HUES6 (cell line): ENCODE measurements at regions not wholly inside any gene's neighbourhood (a gene's known extent, or its start where the extent isn't known, plus 50 kb on each side); places are given as distances from the start of the nearest gene placed in this dataset.

Source experiments
- H3K27ac ChIP-seq: 2 replicates; pipeline ENCODE4 v1.7.0; 2013; ENCODE audit warnings: low read depth, mild to moderate bottlenecking, low read length, inconsistent platforms
- H3K27me3 ChIP-seq: 2 replicates; pipeline ENCODE4 v1.6.1; 2013; ENCODE audit warnings: low read length; ENCODE audit not compliant: control insufficient read depth, insufficient read depth
- H3K36me3 ChIP-seq: 2 replicates; pipeline ENCODE4 v1.6.1; 2013; ENCODE audit warnings: low read length; ENCODE audit not compliant: control insufficient read depth, insufficient read depth
- H3K4me1 ChIP-seq: 2 replicates; pipeline ENCODE4 v1.6.1; 2013; ENCODE audit warnings: low read length; ENCODE audit not compliant: control insufficient read depth, insufficient read depth
- H3K4me3 ChIP-seq: 2 replicates; pipeline ENCODE4 v1.5.1; 2013; ENCODE audit warnings: low read depth, low read length
- H3K9ac ChIP-seq: one replicate; pipeline ENCODE4 v1.6.1; 2013; ENCODE audit warnings: mild to moderate bottlenecking, low read length
- H3K9me3 ChIP-seq: 2 replicates; pipeline ENCODE4 v1.6.1; 2013; ENCODE audit warnings: low read depth, low read length; ENCODE audit not compliant: control insufficient read depth, insufficient read depth

DNA sequence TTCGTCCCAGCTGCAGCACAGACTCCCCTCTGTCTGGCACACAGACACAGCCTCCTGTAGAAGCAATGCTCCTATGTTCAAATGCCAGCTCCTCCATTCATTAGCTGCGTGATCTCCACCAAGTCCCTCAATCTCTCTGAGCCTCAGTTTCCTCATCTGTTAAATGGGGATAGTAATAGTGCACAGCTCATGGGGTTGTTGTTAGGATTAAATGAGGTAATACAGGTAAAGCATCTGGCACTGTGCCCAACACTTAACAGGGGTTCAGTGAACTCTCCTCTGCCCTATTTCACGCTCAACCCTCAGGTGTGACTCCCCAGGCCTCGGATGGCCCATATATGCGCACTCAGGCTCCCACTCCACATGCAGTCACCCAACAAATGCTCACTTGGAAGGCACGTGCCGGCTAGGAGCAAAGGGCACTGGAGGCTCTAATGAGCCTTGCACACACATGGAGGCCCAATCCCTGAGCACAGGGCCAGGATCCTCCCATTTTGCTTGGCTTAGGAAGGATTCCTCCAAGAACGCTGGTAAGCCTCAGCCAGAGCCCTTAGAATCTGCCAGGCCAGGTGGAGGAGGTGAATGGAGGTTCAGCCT is 176.0 kb upstream of the LINGO1 start:
- Histone ChIP-seq H3K36me3 (no peaks in the 10 kb centered on the region), H3K4me3 (no peak overlapping the region), H3K9me3 (no peaks in the 10 kb centered on the region), H3K27ac (no peak overlapping the region), H3K9ac (no peak overlapping the region), H3K27me3 (no peaks in the 10 kb centered on the region), H3K4me1 (peaks cover 13% of the 10 kb centered on the region; the same call in 1 of the 2 replicates)

DNA sequence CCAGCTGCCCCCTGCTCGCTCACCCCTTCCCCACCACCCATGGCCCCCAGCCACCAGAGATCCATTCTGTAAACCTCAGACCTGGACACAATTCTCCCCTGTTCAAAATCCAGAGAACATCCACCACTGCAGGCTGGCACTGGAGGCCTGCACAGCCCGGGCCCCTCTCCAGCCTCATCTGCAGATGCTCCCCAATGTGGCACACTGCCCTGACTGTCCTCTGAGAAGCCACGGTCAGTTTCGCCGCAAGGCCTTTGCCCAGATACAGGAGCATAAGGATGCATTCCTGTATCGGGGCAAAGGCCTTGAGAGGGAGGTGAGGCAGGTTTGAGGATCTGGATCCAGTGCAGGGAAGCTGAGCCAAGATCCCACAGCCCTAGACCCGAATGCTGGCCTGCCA is 175.4 kb upstream of the LINGO1 start:
- H3K4me3 ChIP-seq, result no peak overlapping the region
- H3K27ac ChIP-seq, result no peak overlapping the region
- no peaks in the 10 kb centered on the region for H3K9me3 ChIP-seq
- H3K4me1 ChIP-seq, result peaks cover 13% of the 10 kb centered on the region; the same call in 1 of the 2 replicates
- no peaks in the 10 kb centered on the region for H3K27me3 ChIP-seq
- H3K36me3 ChIP-seq, result no peaks in the 10 kb centered on the region
- H3K9ac ChIP-seq, result no peak overlapping the region

DNA sequence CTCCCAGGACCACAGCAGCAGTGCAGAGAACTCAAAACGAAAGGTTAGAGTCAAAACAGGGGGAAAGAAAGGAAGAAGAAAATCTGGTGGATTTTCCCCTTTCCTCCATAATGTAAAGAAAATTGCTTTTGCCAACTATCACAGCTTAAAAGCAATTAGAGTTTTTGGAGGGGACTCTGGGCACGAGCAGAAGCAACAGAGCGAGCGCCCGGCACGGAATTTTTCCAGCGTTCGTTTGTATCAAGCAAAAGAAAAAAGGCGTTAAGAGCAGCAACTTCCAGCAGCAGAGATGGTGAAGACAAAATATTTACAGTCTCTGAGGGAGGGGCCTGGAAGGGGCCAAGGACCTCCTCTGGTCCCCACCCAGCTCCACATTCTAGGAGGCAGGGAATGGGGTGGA is 174.9 kb upstream of the LINGO1 start:
- no peak overlapping the region for H3K27ac ChIP-seq
- no peak overlapping the region for H3K4me3 ChIP-seq
- H3K36me3 ChIP-seq, result no peaks in the 10 kb centered on the region
- no peak overlapping the region for H3K9ac ChIP-seq
- peaks cover 13% of the 10 kb centered on the region; the same call in 1 of the 2 replicates for H3K4me1 ChIP-seq
- no peaks in the 10 kb centered on the region for H3K27me3 ChIP-seq
- no peaks in the 10 kb centered on the region for H3K9me3 ChIP-seq

DNA sequence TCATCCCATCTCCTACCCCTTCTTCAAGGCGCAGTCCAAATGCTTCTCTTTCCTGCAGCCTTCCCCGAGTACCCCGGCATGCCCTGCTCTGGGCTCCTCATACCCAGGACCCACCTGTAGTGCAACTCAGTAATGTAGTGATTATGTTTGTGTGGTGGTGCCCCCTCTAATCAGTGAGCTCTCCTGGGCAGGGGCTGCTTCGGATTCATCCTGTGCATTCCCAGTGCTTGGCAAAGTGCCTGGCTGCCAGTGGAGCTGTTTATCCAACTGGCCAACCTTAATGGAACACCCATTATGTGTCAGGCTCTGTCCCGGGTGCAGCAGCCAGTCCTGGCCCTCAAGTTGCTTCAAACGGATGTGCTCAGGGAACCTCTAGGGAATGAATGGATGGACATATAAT is 174.4 kb upstream of the LINGO1 start:
- Histone ChIP-seq H3K27ac (no peak overlapping the region), H3K4me1 (peaks cover 13% of the 10 kb centered on the region; the same call in 1 of the 2 replicates), H3K9ac (no peak overlapping the region), H3K4me3 (no peak overlapping the region), H3K9me3 (no peaks in the 10 kb centered on the region), H3K27me3 (no peaks in the 10 kb centered on the region), H3K36me3 (no peaks in the 10 kb centered on the region)

DNA sequence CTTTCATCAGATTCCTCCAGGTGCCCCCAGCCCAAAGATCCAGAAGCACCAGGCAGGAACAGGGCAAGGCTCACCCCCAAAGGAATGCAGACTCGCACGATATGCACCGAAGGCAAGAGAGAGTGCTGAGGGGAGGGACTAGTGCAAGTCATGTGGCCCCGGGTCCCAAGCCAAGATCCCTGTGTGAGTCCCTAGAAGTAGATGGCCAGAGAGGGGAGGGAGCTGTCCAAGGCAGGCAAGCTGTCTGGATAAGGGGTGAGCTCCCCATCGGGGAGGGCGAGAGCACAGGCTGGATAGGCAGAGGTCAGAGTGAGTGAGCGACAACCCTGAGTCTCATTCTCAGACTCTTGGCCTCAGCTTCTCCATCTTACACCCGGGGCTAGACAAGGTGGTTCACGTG is 171.5 kb upstream of the LINGO1 start:
- Histone ChIP-seq H3K9me3 (no peaks in the 10 kb centered on the region), H3K4me3 (no peak overlapping the region), H3K27me3 (no peaks in the 10 kb centered on the region), H3K4me1 (no peaks in the 10 kb centered on the region), H3K36me3 (no peaks in the 10 kb centered on the region), H3K9ac (no peak overlapping the region), H3K27ac (no peak overlapping the region)

DNA sequence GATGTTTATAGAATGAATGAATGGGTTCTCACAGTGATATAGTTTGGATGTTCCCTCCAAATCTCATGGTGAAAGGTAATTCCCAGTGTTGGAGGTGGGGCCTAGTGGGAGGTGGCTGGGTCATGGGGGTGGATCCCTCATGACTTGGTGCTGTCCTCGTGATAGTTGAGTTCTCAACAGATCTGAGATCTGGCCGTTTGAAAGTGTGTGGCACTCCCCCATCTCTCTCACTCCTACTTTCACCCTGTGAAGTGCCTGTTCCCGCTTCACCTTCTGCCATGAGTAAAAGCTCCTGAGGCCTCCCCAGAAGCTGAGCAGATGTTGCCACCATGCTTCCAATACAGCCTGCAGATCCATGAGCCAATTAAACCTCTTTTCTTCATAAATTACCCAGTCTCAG is 170.8 kb upstream of the LINGO1 start:
- H3K27me3 ChIP-seq, result no peaks in the 10 kb centered on the region
- H3K4me1 ChIP-seq, result no peaks in the 10 kb centered on the region
- H3K4me3 ChIP-seq, result no peak overlapping the region
- H3K27ac ChIP-seq, result no peak overlapping the region
- no peaks in the 10 kb centered on the region for H3K36me3 ChIP-seq
- H3K9ac ChIP-seq, result no peak overlapping the region
- H3K9me3 ChIP-seq, result no peaks in the 10 kb centered on the region

DNA sequence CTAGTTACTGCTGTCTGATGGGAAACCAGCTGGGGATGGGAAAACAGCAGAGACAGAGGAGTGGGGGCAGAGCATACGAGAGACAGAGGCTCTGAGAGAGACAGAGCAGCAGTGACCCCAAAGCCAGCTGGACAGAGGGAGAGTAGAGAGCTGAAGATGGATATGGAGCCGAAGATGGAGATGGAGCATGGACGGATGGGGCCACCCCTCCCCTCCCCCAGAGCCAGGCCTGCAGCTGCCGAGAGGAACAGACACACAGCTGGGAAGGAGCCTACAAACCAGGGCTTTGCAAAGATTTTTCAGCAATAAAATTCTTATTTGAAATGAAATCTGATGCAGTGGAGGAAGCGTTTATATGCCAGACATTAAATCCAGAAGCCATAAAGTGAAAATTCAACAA is 167.6 kb upstream of the LINGO1 start:
- Histone ChIP-seq H3K27me3 (no peaks in the 10 kb centered on the region), H3K4me1 (no peaks in the 10 kb centered on the region), H3K9me3 (no peaks in the 10 kb centered on the region), H3K36me3 (no peaks in the 10 kb centered on the region), H3K9ac (no peak overlapping the region), H3K4me3 (no peak overlapping the region), H3K27ac (no peak overlapping the region)

DNA sequence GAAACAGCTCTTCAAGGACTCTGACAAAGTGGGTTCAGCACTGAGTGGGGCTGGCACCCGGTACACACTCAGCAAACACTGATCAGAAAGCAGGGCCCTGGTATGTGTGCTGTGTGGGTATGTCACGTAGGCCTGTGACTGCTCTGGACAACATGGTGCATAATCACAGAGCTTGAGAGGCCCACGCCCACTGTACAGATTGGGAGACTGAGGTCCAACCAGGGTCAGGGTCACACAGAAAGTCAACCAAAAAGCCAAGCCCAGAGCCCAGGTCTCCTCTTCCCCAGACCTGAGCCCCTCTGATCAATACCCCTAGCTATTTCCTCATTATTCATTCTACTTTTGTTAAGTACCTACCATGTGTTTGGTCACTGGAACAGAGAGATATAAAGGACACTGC is 166.1 kb upstream of the LINGO1 start:
- no peaks in the 10 kb centered on the region for H3K27me3 ChIP-seq
- no peak overlapping the region for H3K4me3 ChIP-seq
- no peak overlapping the region for H3K9ac ChIP-seq
- H3K4me1 ChIP-seq, result no peaks in the 10 kb centered on the region
- no peaks in the 10 kb centered on the region for H3K9me3 ChIP-seq
- no peaks in the 10 kb centered on the region for H3K36me3 ChIP-seq
- H3K27ac ChIP-seq, result no peak overlapping the region

DNA sequence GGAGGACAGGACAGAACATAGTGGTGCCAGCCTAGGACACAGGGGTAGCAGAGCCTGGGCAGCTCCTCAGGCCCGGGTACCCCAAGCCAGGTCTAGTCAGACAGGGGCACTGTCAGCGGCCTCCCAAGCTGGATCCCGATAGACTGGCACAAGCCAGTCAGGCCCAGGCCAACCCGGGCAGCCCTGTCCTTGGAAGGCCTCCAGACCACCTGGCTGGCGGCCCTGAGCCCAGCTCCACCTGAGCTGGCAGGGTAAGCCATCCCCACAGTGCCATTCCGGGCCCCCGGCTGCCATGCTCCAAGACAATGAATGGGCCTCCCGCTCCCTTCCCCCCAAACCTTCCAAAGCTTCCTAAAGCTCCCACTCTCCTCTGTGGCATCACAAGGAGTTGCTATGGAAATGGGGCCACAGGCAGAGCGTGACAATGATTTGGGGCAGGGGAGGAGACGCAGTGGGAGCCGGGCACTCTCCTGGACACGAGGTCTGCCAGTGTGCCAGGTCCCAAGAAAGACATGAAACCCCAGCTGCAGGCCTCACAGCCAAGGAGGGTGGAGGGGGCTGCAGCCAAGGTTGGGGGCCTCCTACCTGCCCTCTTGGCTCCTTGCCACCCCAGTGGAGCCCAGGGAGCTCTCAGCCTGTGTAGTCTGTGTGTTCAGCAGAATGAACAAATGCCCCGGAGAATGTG is 165.6 kb upstream of the LINGO1 start:
- Histone ChIP-seq H3K36me3 (no peaks in the 10 kb centered on the region), H3K4me3 (no peak overlapping the region), H3K4me1 (no peaks in the 10 kb centered on the region), H3K27me3 (no peaks in the 10 kb centered on the region), H3K9me3 (no peaks in the 10 kb centered on the region), H3K9ac (no peak overlapping the region), H3K27ac (no peak overlapping the region)

DNA sequence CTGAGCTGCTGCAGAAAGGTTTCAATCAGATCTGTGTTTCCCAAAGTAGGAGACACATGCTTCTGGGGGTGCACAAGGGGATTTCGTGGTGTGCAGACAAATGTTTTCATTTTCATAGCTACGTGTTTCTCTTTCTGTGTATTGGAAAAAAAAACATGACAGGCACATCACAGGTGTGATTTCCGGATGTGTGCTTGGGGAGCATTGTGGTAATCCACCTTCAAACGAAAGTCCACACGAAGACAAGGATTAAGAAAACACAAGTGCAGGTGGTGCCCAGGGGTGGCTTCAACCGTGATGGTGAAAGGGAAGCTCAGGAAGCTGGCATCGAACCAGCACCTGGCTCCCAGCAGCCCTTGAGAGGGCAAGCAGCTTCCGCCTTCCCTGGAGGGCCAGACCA is 164.6 kb upstream of the LINGO1 start:
- H3K4me1 ChIP-seq, result no peaks in the 10 kb centered on the region
- H3K4me3 ChIP-seq, result no peak overlapping the region
- H3K36me3 ChIP-seq, result no peaks in the 10 kb centered on the region
- no peaks in the 10 kb centered on the region for H3K9me3 ChIP-seq
- H3K27me3 ChIP-seq, result no peaks in the 10 kb centered on the region
- no peak overlapping the region for H3K27ac ChIP-seq
- no peak overlapping the region for H3K9ac ChIP-seq

DNA sequence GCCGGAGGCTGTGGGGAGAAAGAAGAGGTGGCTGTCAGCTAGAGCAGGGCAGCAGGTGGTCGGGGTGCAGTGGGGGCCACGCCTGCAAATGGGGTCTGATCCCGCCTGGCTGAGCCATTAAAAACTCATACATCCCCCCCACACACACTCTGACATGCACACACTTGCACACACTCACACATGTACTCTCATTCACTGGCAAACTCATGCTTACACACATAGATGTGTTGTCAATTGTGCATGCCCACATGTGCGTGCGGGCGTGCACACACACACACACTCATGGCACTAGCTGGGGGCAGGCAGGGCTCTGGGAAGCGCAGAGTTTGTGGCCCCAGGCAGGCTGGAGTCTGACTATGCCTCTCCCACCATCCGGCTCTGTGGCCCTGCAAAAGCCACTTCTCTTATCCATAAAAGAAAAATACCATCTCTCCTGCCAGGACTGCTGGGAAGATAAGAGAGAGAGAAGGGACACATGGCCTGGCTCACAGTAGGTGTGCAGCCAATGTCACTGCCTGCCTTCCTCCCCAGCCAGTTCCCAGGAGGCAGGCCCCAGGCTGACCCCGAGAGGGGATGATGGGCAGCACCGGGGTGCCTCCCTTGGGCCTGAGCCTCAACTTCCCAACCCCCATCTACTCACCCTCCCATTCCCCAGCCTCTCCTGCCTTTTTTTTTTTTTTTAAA is 163.5 kb upstream of the LINGO1 start:
- no peak overlapping the region for H3K4me3 ChIP-seq

More for the DNA sequence above, 163.5 kb upstream of the LINGO1 start:
- Histone ChIP-seq H3K9me3 (no peaks in the 10 kb centered on the region), H3K27ac (no peak overlapping the region), H3K36me3 (no peaks in the 10 kb centered on the region), H3K4me1 (no peaks in the 10 kb centered on the region), H3K27me3 (no peaks in the 10 kb centered on the region), H3K9ac (no peak overlapping the region)
